DND-41 (cell line): ENCODE measurements at regions not wholly inside any gene's neighbourhood (a gene's known extent, or its start where the extent isn't known, plus 50 kb on each side); places are given as distances from the start of the nearest gene placed in this dataset.

Experiments used
- EZH2 ChIP-seq: IDR thresholded peaks from 3 replicates; pipeline ENCODE4 v1.6.1; 2012; ENCODE audit warnings: borderline replicate concordance, low read depth, mild to moderate bottlenecking, moderate library complexity, low read length, inconsistent platforms; ENCODE audit not compliant: severe bottlenecking
- TF ChIP-seq, protein P1 (sequence below): IDR thresholded peaks from 2 replicates; pipeline ENCODE4 v1.5.1; 2012; ENCODE audit warnings: borderline replicate concordance, low read length, moderate library complexity, mild to moderate bottlenecking; ENCODE audit not compliant: poor library complexity, severe bottlenecking; ENCODE audit errors: extremely low read depth

DNA sequence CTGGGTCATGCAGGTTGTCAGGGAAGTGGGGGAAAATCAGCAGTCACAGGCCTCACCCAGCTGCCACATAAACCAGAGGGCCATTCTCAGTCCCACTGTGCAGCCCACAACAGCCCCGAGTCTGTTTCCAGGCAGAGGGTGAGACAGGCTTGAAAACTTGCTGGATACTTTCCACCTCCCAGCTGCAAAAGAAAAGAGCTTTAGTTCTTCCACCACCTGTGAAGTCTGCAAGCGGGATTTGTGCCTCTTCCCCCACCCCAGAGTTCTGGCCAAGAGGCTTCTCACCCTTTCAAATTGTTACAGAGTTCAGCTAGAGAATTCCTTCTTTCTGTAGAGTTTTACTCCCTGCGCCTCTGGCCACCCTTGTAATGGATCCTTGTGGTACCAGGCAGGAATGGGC, 115.5 kb upstream of the ZDHHC15 start:
- TF ChIP-seq, protein P1, sequence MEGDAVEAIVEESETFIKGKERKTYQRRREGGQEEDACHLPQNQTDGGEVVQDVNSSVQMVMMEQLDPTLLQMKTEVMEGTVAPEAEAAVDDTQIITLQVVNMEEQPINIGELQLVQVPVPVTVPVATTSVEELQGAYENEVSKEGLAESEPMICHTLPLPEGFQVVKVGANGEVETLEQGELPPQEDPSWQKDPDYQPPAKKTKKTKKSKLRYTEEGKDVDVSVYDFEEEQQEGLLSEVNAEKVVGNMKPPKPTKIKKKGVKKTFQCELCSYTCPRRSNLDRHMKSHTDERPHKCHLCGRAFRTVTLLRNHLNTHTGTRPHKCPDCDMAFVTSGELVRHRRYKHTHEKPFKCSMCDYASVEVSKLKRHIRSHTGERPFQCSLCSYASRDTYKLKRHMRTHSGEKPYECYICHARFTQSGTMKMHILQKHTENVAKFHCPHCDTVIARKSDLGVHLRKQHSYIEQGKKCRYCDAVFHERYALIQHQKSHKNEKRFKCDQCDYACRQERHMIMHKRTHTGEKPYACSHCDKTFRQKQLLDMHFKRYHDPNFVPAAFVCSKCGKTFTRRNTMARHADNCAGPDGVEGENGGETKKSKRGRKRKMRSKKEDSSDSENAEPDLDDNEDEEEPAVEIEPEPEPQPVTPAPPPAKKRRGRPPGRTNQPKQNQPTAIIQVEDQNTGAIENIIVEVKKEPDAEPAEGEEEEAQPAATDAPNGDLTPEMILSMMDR, result no peak
- no peak for TF ChIP-seq EZH2
